Lung microvascular endothelial cell (primary cell): ENCODE measurements at regions not wholly inside any gene's neighbourhood (a gene's known extent, or its start where the extent isn't known, plus 50 kb on each side); places are given as distances from the start of the nearest gene placed in this dataset.

Source experiments
- DNase-seq, 2 donors: peaks; one replicate each; pipeline versions ENCODE4 v3.0.0 to v3.0.0-alpha.2; 2010; ENCODE audit warnings: low read depth in 2 of 2

GRCh38 chr2:7706791-7707190 lies 789.6 kb downstream of the RNF144A start:
- no peak for DNase-seq

- DNase-seq, result no peak
These were observed 790.5 kb downstream of the RNF144A start for GRCh38 chr2:7707723-7708122.

DNA sequence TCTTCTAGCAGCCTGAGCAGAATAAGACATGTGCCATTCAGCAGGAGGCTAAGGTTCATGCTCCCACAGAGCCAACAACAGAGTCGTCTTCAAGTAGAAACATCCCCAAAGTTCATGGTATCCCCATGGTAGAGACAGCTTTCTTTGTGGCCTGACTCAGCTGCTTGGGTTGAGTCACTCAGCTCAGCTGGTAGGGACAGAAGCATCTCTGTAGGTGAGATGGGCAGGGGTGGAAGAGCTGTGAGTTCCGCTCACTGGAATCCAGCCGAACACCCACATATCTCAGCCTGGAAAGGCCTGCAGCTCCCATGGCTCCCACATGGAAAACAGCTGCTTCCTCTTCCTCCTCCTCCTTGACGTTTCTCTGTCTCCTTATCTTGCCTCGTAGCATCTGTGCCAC lies 792.7 kb downstream of the RNF144A start:
- DNase-seq, result no peak

GRCh38 chr2:7711167-7711566 lies 794.0 kb downstream of the RNF144A start:
- no peak for DNase-seq

DNA sequence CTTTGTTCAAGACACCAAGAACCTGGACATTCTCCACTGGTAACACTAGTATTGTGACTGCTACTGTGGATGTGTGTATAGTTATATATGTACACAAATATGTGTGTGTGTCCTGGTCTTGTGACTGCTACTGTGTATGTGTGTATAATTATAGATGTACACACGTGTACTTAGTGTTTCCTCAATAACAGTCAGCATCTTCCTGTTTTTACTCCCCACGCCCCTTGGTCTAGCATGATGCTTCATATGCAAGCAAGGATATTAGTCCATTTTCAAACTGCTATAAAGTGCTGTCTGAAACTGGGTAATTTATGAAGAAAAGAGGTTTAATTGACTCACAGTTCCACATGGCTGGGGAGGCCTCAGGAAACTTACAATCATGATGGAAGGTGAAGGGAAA lies 802.7 kb downstream of the RNF144A start:
- DNase-seq, result no peak

GRCh38 chr2:7721413-7721995 lies 804.3 kb downstream of the RNF144A start:
- DNase-seq, result no peak

GRCh38 chr2:7722212-7722910 lies 805.1 kb downstream of the RNF144A start:
- DNase-seq, result no peak

DNA sequence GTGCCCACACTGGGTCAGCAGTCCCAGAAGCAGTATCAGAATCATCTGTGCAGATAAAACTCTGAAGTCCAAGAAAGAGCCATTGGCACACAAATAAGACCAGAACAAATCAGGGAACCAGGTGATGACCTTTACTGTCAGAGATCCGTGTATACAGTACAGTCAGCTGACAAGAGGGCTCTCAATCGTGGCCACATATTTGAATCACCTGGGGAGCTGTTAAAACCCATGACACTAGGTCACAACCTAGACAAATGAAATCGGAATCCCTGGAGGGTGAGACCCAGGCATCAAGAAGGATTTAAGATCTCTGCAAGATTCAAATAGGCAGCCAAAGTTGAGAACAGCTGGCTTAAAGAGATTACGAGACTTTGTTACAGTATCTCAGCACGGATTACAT lies 807.1 kb downstream of the RNF144A start:
- no peak for DNase-seq

DNA sequence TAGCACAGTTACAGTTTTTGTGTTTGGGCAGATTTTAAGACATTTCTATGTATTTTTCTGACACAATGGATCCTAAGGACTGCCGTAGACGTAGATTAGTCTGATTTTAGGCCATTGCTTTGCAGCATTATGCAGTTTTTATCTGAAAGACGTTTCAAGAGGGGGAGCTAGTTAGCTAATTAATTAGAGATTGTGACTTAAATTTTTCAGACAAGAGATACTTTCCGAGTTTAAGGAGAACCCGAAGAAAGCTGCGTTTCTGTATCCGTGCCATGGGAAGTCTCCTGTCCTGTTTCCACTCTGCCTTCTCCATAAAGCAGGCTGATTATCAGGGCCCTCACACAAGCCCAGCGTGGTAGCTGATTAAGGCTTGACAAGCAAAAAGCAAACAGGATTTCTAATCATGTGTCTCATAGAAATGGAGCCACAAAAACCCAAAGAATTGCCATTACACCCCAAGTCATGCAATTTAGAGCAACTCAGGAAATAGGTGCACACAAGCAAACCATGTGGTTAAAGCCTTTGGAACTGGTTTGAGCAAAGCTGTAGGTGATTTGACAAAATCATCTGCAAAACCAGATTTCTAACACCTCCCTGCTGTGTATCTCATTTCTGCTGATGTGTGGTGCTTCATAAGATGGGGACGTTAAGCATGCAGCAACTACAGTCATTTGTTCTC lies 808.1 kb downstream of the RNF144A start:
- no peak for DNase-seq

DNA sequence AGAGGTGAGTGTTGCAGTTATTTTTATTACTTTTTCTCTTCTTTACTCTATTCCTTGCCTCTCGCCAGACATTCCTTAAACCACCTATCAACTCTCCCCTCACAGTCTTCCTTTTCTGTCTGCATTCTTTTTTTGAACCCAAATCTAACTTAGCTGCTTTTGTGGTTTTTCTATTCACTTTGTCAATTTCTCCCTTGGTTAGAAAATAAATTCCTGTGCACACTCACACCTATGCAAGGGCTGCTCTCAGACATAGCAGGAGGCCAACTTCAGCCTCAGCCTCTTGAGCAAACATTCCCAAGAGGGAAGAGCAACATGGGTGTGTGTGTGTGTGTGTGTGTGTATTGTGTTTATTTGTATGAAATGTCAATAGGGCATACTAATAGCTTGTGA lies 808.6 kb downstream of the RNF144A start:
- no peak for DNase-seq

DNA sequence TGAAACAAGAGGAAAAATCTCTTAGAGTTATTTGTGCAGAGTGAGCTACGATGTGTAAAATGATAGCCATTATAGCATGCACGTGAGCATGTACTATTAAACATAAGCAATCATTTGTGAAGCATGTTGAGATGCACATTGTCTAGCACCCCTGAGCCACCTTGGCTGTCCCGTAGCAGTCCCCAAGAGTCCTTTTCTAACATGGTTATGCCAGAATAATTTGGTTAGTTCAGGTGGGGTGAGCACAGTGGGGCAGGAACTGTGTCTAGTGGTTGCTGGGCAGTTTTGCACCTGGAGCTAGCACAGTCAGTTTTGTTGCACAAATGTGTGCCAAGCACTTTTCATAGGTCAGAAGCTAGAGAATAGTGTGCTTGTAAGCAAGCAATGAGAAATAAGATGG lies 809.8 kb downstream of the RNF144A start:
- no peak for DNase-seq

GRCh38 chr2:7728388-7728787 lies 811.2 kb downstream of the RNF144A start:
- no peak for DNase-seq

DNA sequence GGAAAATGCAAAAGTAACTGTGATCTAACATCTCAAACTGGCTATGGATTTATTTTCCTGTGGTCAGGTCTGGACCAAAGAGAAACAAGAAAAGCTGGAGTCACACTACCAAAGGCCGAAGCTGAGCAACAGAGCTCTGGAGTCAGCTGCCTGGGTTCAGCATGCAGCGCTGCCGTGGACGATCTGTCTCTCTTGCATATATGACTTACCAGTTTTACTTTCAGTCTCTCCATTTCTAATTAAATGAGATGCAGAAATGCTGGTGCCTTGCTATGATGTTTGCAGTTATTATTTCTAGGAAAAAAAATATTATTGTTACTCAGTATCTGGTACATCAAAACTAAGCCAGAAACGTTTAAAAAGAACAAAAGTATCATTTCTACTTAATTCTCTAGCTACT lies 813.2 kb downstream of the RNF144A start:
- no peak for DNase-seq

DNA sequence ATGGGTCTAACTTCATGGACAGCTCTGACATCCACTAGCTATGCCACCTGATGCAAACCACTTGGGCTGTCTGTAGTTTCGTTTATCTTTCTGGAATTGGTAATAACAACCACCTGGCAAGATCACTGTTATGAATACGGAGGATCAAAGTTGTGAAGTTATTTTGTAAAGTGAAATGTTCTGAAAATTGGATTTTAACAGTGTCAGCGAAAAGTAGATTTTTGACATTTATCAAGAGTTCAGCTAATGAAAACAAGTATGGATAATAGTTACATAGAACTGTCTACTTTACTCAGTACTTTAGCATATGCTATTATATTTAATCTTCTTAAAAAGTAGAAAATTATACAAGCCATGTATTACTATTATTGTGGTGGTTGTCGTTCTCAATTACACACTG lies 813.8 kb downstream of the RNF144A start:
- DNase-seq, result no peak

DNA sequence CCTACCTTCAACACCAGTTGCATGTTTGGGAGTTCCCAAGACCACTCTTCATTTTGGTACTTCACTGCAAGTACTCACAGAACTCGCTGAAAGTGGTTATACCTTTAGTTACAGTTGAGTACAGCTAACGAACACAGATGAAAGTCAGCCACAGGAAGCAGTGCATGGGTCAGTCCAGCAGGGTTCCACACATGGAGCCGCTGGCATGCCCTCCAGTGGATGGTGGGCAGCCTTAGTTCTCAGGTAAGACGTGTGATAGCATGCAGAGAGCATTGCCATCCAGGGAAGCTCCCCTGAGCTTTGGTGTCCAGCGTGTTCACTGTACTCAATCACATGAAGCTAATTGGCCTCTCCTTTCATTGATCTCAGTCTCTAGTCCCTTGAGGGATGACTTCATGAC lies 815.3 kb downstream of the RNF144A start:
- no peak for DNase-seq

DNA sequence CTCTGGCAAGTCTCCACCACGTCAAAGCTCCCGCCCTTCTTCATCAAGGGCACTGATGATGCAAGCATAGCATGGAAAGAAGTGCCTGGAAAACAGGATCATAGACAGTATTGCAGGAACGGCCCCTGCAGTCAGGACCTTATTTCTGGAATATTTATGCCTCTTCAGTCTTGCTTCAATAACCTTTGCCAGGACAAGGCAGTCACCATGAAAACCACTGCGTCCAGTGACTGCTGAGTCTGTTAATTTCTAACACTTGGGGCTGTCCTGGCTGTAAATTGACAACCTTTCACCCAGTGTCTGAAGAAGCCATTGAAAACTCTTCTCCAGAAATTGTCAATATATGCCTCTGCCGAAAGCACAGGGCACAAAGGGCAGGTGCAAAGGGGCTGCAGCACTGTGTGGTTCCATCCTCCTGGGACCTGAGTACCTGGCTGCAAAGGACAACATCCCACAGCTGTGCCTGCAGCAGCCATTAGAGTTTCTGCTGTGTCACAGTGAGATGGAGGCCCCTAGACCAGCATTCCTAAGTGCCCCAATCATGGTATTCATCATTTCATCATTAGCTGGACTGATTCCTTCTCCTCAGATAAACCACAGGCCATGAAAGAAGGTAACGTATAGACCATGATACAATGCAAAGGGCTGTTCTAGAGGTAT lies 819.6 kb downstream of the RNF144A start:
- DNase-seq, result no peak

DNA sequence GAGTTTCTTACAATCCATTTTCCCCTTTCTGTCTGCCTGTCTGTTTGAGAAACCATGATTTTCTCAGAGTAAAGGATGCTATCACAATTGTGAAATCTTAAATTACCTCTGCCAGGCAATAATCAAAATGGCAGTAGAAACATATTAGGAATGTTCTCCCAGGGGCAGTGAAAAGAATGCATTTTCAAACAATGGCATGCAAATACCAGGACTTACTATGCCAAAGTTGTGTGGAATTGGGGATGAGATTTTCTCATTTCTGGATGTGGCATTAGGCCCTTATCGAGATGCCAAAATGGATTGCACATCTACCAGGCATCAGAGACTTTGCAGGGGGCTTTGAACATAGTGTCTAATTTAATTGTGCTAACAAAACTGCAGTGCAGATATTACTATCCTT lies 821.4 kb downstream of the RNF144A start:
- DNase-seq, result no peak

DNA sequence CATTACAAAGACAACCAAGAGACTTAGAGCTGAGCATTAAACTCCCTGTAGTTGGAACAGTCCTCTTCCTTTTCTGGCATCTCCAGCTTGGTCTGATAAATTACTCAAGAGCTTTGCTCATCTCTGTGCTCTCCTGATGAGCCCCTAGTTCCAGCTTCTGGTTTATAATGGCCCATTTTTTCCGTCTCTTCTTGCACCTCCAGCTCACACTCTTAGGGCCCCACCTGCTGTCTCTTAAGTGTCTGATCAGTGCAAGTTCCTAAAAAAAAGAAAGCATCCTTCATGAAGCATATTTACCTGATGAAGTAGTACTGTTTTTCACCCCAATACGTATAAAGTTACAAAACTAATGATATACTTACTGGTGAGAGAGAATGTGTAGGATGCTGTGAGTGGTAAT lies 822.9 kb downstream of the RNF144A start:
- no peak for DNase-seq

- DNase-seq, result no peak
These were observed 825.1 kb downstream of the RNF144A start for GRCh38 chr2:7742301-7742700.

- DNase-seq, result no peak
These were observed 827.6 kb downstream of the RNF144A start for GRCh38 chr2:7744827-7745226.

DNA sequence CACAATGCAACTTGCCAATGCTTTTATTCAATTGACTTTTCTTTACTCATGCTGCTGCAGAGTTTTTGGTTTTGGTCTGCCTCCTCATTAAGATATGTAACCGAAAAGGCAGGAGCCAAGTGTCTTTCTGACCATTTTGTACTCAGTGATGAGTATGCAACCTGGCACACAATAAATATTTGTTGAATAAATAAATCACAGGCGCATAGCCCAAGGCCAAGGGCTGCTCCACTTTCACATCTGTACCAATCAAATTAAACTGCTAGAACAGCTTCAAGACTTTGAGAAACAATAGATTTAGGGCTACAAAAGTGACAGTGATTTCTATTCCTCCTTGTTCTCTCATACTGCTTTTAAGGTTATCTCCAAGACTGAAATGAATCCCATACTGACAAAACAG lies 828.2 kb downstream of the RNF144A start:
- DNase-seq, result no peak

- DNase-seq, result peak in 1 of 2 donors; percentile 4
These were observed 831.7 kb downstream of the RNF144A start for GRCh38 chr2:7748717-7749415.
